Inflammatory macrophage treated with lipopolysaccharide for 4 hours (primary cell): ENCODE measurements at regions not wholly inside any gene's neighbourhood (a gene's known extent, or its start where the extent isn't known, plus 50 kb on each side); places are given as distances from the start of the nearest gene placed in this dataset.
"Not testable (repeated sequence)": the region's sequence is repeated elsewhere in the genome, so short reads cannot be mapped to it uniquely, and the experiment has no call there.

Experiments used
- DNase-seq: peaks from one replicate; pipeline ENCODE4 v3.0.0-alpha.2; 2020

GRCh38 chr4:28772066-28772465, 1911.4 kb downstream of the STIM2 start:
- DNase-seq: no peak

- DNase-seq: no peak
Observed at GRCh38 chr4:28772788-28773187, 1912.1 kb downstream of the STIM2 start.

- DNase-seq: no peak
Observed at GRCh38 chr4:28774344-28774743, 1913.7 kb downstream of the STIM2 start.

- DNase-seq: no peak
Observed at GRCh38 chr4:28776004-28776403, 1915.4 kb downstream of the STIM2 start.

- no peak for DNase-seq
Observed at GRCh38 chr4:28784188-28784587, 1923.5 kb downstream of the STIM2 start.

- DNase-seq: no peak
Observed at GRCh38 chr4:28787947-28788346, 1927.3 kb downstream of the STIM2 start.

GRCh38 chr4:28788929-28789490, 1928.4 kb downstream of the STIM2 start:
- no peak for DNase-seq

GRCh38 chr4:28792917-28793597, 1927.1 kb upstream of the PCDH7 start:
- no peak for DNase-seq

GRCh38 chr4:28799696-28800095, 1920.5 kb upstream of the PCDH7 start:
- DNase-seq: no peak

- DNase-seq: no peak
Observed at GRCh38 chr4:28811025-28811424, 1909.1 kb upstream of the PCDH7 start.

- no peak for DNase-seq
Observed at GRCh38 chr4:28822163-28822562, 1898.0 kb upstream of the PCDH7 start.

- no peak for DNase-seq
Observed at GRCh38 chr4:28827866-28828265, 1892.3 kb upstream of the PCDH7 start.

GRCh38 chr4:28831867-28832266, 1888.3 kb upstream of the PCDH7 start:
- no peak for DNase-seq

GRCh38 chr4:28832444-28832843, 1887.7 kb upstream of the PCDH7 start:
- no peak for DNase-seq

- no peak for DNase-seq
Observed at GRCh38 chr4:28834120-28834519, 1886.0 kb upstream of the PCDH7 start.

GRCh38 chr4:28835501-28835900, 1884.7 kb upstream of the PCDH7 start:
- DNase-seq: no peak

- DNase-seq: no peak
Observed at GRCh38 chr4:28842271-28842670, 1877.9 kb upstream of the PCDH7 start.

- DNase-seq: no peak
Observed at GRCh38 chr4:28845158-28845557, 1875.0 kb upstream of the PCDH7 start.

GRCh38 chr4:28857028-28857427, 1863.1 kb upstream of the PCDH7 start:
- DNase-seq: not testable (repeated sequence)

GRCh38 chr4:28868841-28869240, 1851.3 kb upstream of the PCDH7 start:
- DNase-seq: no peak

- DNase-seq: no peak
Observed at GRCh38 chr4:28879178-28879577, 1841.0 kb upstream of the PCDH7 start.

GRCh38 chr4:28879900-28880299, 1840.3 kb upstream of the PCDH7 start:
- no peak for DNase-seq

- DNase-seq: no peak
Observed at GRCh38 chr4:28883211-28883610, 1837.0 kb upstream of the PCDH7 start.

GRCh38 chr4:28886934-28887333, 1833.2 kb upstream of the PCDH7 start:
- no peak for DNase-seq
